Heart right ventricle (tissue), 16 donors: ENCODE measurements at regions not wholly inside any gene's neighbourhood (a gene's known extent, or its start where the extent isn't known, plus 50 kb on each side); places are given as distances from the start of the nearest gene placed in this dataset.

Experiments used
- ATAC-seq, 8 donors: fragments of 200-7000 bp; cut with Tn5 transposase; one replicate each; pipeline ENCODE4 v1.9.1; 2020; ENCODE audit warnings: mild to moderate bottlenecking in 8 of 8, moderate library complexity in 8 of 8, moderate number of reproducible peaks in 1 of 8
- DNase-seq, 2 donors: peaks; one replicate each; pipeline ENCODE4 v3.0.0-alpha.2; 2020
- H3K27ac ChIP-seq, 10 donors: fragments of 200-600 bp; sonication (generic) in 2 of 10; one replicate each; pipeline versions ENCODE4 v1.5.0 to v1.8.0; 2020 to 2022; ENCODE audit warnings: mild to moderate bottlenecking in 3 of 10
- H3K27me3 ChIP-seq, 7 donors: fragments of 200-600 bp; one replicate each; pipeline ENCODE4 v1.8.0; 2021 to 2022; ENCODE audit warnings: mild to moderate bottlenecking in 2 of 7
- H3K36me3 ChIP-seq, 9 donors: fragments of 200-600 bp; sonication (generic) in 1 of 9; one replicate each; pipeline versions ENCODE4 v1.5.0 to v1.8.0; 2020 to 2022; ENCODE audit warnings: mild to moderate bottlenecking in 2 of 9
- H3K4me1 ChIP-seq, 9 donors: fragments of 200-600 bp; sonication (generic) in 1 of 9; one replicate each; pipeline versions ENCODE4 v1.5.0 to v1.8.0; 2020 to 2022; ENCODE audit warnings: mild to moderate bottlenecking in 4 of 9
- H3K4me3 ChIP-seq, 10 donors: fragments of 200-600 bp; sonication (generic) in 2 of 10; one replicate each; pipeline versions ENCODE4 v1.5.0 to v1.8.0; 2020 to 2022; ENCODE audit warnings: mild to moderate bottlenecking in 7 of 10, moderate library complexity in 2 of 10
- H3K9me3 ChIP-seq, 11 donors: fragments of 200-600 bp in 10 of 11; sonication (generic) in 2 of 11; one replicate each; pipeline versions ENCODE4 v1.5.0 to v1.8.0; 2013 to 2022; ENCODE audit warnings: mild to moderate bottlenecking in 2 of 11, control low read depth in 1 of 11, moderate library complexity in 1 of 11
- WGBS, 2 donors: extraction: QIAGEN DNeasy Blood & Tissue Kit; methylation state at CpG; one replicate each; pipeline ENCODE4 v1.1.7; 2013; ENCODE audit warnings: inconsistent platforms in 1 of 2; 5-methylcytosine and 5-hydroxymethylcytosine counted together
- intact Hi-C, 10 donors: fragments of 100-400 bp; cut with DNase I; formaldehyde crosslinking; loops; one replicate each; pipeline versions ENCODE4 v1.11.1 to v1.14.2; 2022
- TF ChIP-seq, protein P1 (sequence below), 9 donors: fragments of 200-600 bp; sonication (generic) in 2 of 9; IDR thresholded peaks; one replicate each; pipeline versions ENCODE4 v1.5.0 to v1.8.0; 2021 to 2022; ENCODE audit warnings: antibody characterized with exemption in 9 of 9, mild to moderate bottlenecking in 5 of 9, moderate library complexity in 1 of 9
- donor health status: Arrhythmogenic right ventricular cardiomyopathy.
- donor health status: ischemic (EF 13 %, LVEDD 7.1; RV severe dilation, severe dysfunction).
- donor health status: healthy with polysubstance abuse.
- donor health status: DM: no; HTN: yes; CAD: no.
- donor health status: DM: no; HTN: no; CAD: no.
- donor health status: ischemic (EF 25% LVEDD 6.9; RV normal size, moderate dysfunction).
- donor health status: ischemic (EF 25% LVEDD 5.7; RV mildly dilated, moderate dysfunction).
- donor health status: healthy.
- donor health status: DM: yes; HTN: yes; CAD: no.
- donor health status: Ischemic cardiomyopathy.
- donor health status: ischemic (EF 35%, LVEDD 5.7; RV mildly dilated, moderate dysfunction).
- donor health status: nonischemic (EF 11% LVEDD 7.7; RV severe dilation, severe dysfunction).
- donor health status: DM: yes; HTN: yes; CAD: no.
- donor health status: PGD.
- donor health status: ischemic (EF 29% LVEDD 5.4; RV normal size, mild dysfunction).
- donor health status: nonischemic (EF 23%, LVEDD 6.1; RV moderate dilation, normal function).

- DNase-seq (no peak), ATAC-seq (peak in 4 of 8 donors; percentile 37 to 49 (median 48))
- H3K9me3 ChIP-seq: peaks cover 0 to 20% (median 0%) of the 10 kb centered on the region in 11 donors
- WGBS, 2 donors: 66 to 71% methylated on average over 9 of the region's 9 CpGs
- intact Hi-C loops: no loop called here
- no peaks in the 10 kb centered on the region for H3K27me3 ChIP-seq
- no peaks in the 10 kb centered on the region for H3K36me3 ChIP-seq
- TF ChIP-seq, protein P1, sequence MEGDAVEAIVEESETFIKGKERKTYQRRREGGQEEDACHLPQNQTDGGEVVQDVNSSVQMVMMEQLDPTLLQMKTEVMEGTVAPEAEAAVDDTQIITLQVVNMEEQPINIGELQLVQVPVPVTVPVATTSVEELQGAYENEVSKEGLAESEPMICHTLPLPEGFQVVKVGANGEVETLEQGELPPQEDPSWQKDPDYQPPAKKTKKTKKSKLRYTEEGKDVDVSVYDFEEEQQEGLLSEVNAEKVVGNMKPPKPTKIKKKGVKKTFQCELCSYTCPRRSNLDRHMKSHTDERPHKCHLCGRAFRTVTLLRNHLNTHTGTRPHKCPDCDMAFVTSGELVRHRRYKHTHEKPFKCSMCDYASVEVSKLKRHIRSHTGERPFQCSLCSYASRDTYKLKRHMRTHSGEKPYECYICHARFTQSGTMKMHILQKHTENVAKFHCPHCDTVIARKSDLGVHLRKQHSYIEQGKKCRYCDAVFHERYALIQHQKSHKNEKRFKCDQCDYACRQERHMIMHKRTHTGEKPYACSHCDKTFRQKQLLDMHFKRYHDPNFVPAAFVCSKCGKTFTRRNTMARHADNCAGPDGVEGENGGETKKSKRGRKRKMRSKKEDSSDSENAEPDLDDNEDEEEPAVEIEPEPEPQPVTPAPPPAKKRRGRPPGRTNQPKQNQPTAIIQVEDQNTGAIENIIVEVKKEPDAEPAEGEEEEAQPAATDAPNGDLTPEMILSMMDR (IDR thresholded peaks at IDR 0.05): no peak
- H3K27ac ChIP-seq: no peak overlapping the region
- peaks cover 0 to 12% (median 0%) of the 10 kb centered on the region in 9 donors for H3K4me1 ChIP-seq
- no peak overlapping the region for H3K4me3 ChIP-seq
These were observed 107.4 kb downstream of the SNX18 start for GRCh38 chr5:54624805-54625568.

DNA sequence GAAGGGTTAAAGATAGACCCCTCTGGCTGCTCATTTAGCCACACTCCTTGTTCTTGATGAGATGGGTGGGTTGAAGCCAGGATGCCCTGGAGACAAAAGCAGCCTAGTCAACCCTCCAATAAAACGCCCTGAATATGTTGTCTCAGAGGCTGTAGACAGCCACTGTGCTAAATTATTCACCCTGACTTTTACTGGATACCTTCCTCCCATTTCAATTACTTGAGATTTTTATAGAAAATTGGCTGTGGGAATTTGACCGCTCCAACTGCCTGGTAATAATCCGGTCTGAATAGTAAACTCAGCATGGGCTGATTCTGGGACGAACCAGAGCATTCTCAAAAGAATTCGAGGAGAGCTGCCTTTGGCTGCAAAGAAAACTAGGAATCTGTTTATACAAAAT lies 104.2 kb downstream of the SNX18 start:
- intact Hi-C loops: no loop called here

GRCh38 chr5:54621048-54621447 lies 103.5 kb downstream of the SNX18 start:
- TF ChIP-seq, protein P1 (IDR thresholded peaks at IDR 0.05): no peak
- Histone ChIP-seq H3K27me3 (no peaks in the 10 kb centered on the region), H3K36me3 (no peaks in the 10 kb centered on the region), H3K9me3 (peaks cover 0 to 10% (median 0%) of the 10 kb centered on the region in 11 donors), H3K4me1 (peaks cover 0 to 28% (median 0%) of the 10 kb centered on the region in 9 donors), H3K27ac (no peak overlapping the region), H3K4me3 (no peak overlapping the region)
- intact Hi-C loops: no loop called here
- no peak for ATAC-seq
- DNase-seq: no peak
- WGBS, 2 donors: 92 to 100% methylated on average over 1 of the region's 1 CpG

More for the DNA sequence above, 104.2 kb downstream of the SNX18 start:
- peaks cover 0 to 10% (median 0%) of the 10 kb centered on the region in 11 donors for H3K9me3 ChIP-seq
- TF ChIP-seq, protein P1 (IDR thresholded peaks at IDR 0.05): no peak
- peaks cover 0 to 21% (median 0%) of the 10 kb centered on the region in 9 donors for H3K4me1 ChIP-seq
- 85 to 91% methylated on average over 5 of the region's 5 CpGs for WGBS, 2 donors
- H3K4me3 ChIP-seq: no peak overlapping the region
- DNase-seq: no peak
- ATAC-seq: no peak
- no peaks in the 10 kb centered on the region for H3K36me3 ChIP-seq
- H3K27me3 ChIP-seq: no peaks in the 10 kb centered on the region
- H3K27ac ChIP-seq: no peak overlapping the region

DNA sequence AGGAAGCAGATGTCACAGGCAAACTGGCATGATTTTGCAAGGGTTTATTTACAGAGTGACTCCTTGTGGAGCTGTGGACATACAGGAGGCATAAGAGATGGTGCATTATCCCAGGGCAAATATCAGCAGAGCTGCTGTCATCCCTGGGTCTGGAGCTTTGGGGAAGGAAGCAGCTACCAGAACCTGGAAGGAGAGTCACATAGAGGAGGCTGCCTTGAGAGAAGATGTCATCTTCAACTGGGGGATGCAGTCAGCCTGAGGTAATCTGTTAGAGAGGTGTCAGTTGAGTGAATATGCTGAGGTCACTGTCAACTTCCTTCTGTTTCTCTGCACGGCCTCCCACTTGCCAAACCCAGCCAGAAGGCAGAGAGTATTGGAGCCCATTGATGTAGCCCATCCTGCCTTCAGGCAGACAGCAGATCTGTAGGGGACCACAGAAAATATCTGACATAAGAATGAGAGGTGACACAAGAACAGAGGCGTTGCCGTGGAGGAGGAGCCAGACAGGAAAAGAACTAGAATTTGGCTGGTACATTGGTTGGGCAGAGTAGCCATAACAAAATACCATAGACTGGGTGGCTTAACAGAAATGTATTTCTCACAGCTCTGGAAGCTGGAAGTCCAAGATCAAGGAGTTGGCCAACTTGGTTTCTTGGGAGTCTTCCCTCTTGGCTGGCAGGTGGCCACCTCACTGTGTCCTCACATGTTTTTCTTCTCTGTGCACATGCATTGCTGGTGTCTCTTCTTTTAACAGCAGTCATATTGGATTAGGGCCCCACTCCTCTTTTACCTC lies 102.8 kb downstream of the SNX18 start:
- ATAC-seq (no peak), DNase-seq (no peak)
- no peak overlapping the region for H3K4me3 ChIP-seq
- no peaks in the 10 kb centered on the region for H3K36me3 ChIP-seq
- TF ChIP-seq, protein P1 (IDR thresholded peaks at IDR 0.05): no peak
- peak overlapping the region in 1 of 10 donors; percentile 55 for H3K27ac ChIP-seq
- H3K9me3 ChIP-seq: peaks cover 0 to 10% (median 0%) of the 10 kb centered on the region in 11 donors
- H3K4me1 ChIP-seq: peaks cover 0 to 35% (median 7%) of the 10 kb centered on the region in 9 donors
- 76 to 89% methylated on average over 3 of the region's 3 CpGs for WGBS, 2 donors
- H3K27me3 ChIP-seq: no peaks in the 10 kb centered on the region
- intact Hi-C loops: no loop called here
